Fibroblast of upper back skin (primary cell): ENCODE measurements at regions not wholly inside any gene's neighbourhood (a gene's known extent, or its start where the extent isn't known, plus 50 kb on each side); places are given as distances from the start of the nearest gene placed in this dataset.

Source experiments
- DNase-seq: peaks from one replicate; pipeline ENCODE4 v3.0.0-alpha.2; 2013

DNA sequence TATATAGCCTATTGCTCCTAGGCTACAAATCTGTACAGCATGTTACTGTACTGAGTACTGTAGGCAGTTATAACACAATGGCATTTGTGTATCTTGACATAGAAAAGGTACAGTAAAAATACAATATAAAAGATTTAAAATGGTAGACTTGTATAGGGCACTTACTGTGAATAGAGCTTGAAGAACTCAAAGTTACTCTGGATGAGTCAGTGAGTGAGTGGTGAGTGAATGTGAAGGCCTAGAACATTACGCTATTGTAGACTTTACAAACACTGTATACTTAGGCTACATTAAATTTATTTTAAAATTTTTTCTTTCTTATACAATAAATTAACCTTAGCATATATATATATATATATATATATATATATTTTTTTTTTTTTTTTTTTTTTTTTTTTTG lies 140.0 kb upstream of the UBE2E1 start:
- DNase-seq: no peak

DNA sequence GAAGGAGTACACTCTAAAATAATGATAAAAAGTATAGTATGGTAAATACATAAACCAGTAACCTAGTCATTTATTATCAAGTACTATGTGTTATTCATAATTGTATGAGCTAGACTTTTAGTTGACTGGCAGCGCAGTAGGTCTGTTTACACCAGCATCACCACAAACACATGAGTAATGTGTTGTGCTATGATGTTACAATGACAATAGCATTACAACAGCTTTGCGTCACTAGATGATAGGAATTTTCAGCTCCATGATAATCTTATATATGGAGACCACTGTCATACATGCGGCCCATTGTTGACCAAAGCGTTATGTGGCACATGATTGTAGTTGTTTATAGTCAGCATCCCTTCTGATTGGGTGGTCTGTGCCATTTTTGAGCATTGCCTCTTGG lies 138.9 kb upstream of the UBE2E1 start:
- DNase-seq: no peak

DNA sequence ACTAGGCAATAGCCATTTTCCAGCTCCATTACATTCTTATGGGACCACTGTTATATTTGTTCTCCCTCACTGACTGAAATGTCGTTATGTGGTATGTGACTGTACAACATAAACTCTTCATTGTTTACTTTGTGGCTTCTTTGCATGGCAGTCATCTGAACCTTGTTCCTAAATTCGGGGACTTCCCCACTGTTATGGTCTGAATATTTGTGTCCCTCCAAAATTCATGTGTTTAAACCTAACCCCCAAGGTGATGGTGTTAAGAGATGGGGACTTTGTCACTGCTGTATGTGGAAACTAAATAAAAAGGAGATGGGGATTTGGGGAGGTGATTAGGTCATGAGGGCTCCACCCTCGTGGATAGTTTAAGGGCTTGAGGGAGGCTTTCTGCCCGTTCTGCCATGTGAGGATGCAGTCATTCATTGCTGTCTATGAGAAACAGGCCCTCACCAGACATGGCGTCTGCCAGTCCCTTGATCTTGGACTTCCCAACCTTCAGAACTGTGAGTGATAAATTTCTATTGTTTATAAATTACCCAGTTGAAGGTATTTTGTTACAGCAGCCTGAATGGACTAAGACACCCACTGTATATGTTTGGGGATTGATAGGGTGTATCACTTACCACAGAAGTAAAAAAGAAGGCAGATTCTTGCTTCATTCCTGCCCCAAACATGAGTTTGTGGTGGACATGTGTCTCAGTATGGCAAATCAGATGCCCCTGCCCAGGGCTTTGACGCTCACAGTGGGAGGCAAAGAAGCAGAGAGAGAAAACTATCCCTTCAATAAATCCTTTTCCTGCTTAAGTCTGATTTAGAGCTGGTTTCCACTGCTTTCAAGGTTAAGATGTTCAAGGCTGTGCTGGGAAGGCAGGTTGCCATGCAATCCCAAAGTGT lies 138.0 kb upstream of the UBE2E1 start:
- no peak for DNase-seq

DNA sequence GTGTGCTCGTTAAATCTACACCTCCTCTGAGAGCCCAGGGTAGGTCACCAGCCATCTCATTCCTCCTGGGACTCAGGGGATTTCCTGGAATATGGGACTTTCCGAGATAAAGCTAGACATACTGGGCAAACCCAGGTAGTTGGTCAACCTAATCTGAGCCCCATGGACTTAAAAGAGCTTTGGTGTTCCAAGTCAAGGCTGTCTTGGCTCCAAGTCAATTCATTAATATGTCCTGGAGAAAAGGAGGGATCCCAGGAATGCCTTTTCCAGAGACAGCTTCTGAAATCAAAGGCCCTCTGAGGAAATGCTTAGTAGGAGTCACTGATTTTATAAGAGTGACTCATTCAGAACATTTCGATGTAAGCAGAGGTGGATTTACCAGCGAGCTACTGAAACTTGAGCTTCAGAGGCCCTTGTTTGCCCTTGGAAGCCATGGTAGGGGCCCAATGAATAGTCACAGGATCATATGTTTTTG lies 137.3 kb upstream of the UBE2E1 start:
- peak; percentile 94 for DNase-seq

DNA sequence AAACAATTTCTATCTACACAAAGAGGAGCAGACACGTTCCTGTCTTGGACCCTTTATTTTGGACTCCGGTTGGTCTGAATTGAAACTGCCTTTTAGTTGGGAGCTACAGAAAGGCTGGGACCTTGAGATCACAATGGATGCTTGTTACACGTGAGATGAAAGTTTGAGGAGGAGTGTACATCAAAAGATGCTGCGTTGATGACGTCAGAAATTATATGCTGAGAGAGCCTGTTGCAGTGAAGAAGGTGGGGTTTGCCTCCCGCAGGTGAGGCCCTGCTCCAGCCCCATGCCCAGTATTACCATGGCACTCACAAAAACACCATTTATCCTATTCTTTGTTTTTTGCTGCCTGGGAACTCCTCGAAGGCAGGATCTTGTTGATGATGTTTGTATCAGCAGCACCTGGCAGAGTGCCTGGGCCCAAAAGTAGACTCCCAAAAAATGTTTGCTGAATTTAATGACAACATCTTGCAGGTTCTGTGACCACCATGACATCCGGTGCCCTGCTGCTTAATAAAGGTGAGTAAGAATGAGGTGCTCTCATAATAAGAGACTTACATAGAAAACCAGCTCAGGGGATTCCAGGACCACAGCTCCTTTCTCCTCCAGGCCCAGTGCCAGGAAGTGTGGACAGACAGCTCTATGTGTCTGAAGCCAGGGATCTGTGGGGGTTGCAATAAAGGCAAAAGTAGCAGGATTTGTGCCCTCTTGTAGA lies 136.1 kb upstream of the UBE2E1 start:
- no peak for DNase-seq

DNA sequence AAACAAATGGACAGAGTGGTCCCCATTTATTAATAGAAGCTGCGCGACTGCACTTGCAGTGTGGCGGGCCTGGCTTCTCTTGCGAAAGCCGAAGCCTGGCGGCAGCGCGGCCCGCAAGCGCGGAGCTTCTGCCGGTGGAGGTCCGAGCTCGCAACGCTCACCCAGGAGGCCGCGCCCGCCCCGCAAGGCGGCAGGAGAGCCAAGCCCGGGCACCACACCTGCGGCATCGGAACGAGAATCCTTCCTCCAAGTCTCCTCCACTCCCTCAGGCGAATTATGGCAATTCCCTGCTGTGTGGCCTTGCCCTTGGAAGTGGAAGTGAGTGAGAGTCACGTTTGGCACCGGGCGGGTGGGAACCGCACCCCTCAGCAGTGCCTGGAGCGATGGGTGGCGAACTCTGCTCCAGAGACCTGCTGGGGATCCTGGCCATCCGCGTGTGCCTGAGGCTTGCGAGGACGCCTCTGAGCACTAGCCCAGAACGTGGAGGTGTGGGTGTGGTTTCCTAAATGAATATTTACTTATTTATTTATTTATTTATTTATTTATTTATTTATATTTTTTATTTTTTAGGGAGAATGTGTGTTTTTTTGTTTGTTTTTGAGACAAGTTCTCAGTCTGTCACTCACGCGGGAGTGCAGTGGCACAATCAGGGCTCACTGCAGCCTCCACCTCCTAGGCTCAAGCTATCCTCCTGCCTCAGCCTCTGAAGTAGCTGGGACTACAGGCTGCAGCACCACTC lies 133.7 kb upstream of the UBE2E1 start:
- no peak for DNase-seq

DNA sequence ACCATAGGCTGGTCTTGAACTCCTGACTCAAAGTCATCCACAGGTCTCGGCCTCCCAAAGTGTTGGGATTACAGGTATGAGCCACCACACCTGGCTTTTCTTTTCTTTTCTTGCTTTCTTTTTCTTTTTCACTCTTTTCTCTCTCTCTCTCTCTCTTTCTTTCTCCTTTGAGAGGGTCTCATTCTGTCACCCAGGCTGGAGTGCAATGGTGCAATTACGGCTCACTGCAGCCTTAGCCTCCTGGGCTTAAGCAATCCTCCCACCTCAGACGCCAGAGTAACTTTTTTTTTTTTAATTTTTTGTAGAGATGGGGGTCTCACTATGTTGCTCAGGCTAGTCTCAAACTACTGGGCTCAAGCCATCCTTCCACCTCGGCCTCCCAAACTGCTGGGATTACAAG lies 133.1 kb upstream of the UBE2E1 start:
- DNase-seq: no peak

DNA sequence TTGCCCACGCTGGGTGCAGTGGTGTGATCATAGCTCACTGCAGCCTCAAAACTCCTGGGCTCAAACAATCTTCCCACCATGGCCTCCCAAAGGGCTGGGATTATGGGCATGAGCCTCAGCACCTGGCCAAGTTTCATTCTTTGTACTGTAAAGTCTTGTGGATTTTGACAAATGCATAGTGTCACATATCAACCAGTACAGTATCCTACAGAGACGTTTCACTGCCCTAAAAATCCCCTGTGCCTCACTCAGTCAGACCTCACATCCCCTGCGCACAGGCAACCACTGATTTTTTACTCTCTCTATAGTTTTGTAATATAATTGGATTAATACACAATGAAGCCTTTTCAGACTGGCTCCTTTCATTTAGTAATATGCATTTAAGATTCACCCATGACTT lies 130.7 kb upstream of the UBE2E1 start:
- DNase-seq: no peak

DNA sequence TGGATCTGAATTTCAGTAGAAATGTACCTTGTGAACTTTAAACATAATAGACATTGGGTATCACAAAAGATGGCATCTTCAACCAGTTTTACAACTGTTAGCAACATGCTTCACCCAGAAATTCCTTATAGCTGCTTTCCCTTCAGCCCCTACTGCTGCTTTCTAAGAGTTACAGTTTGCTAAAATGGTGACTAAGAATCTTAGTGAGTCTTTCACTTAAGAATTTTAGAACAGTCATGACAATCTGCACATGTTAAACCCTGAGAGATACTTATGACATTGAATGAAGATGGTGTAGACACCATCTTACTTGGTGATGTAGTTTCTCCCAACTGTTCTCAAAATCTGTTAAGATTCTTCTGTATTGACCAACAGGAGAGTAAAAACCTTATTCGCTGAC lies 129.7 kb upstream of the UBE2E1 start:
- DNase-seq: peak; percentile 49

DNA sequence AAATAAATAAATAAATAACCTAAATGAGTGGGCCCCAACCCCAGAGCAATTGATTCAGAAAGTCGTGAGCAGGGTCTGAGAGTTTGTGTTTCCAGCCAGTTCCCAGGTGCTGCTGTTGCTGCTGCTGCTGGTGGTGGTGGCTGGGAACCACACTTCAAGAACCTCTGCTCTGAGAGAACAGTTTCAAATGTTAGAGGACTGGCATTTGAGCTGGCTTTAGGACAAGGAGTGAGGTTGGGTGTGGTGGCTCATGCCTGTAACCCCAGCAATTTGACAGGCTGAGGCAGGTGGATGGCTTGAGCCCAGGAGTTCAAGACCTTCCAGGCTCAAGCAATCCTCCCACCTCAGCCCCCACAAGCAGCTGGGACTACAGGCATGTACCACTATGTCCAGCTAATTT lies 123.1 kb upstream of the UBE2E1 start:
- DNase-seq: no peak

DNA sequence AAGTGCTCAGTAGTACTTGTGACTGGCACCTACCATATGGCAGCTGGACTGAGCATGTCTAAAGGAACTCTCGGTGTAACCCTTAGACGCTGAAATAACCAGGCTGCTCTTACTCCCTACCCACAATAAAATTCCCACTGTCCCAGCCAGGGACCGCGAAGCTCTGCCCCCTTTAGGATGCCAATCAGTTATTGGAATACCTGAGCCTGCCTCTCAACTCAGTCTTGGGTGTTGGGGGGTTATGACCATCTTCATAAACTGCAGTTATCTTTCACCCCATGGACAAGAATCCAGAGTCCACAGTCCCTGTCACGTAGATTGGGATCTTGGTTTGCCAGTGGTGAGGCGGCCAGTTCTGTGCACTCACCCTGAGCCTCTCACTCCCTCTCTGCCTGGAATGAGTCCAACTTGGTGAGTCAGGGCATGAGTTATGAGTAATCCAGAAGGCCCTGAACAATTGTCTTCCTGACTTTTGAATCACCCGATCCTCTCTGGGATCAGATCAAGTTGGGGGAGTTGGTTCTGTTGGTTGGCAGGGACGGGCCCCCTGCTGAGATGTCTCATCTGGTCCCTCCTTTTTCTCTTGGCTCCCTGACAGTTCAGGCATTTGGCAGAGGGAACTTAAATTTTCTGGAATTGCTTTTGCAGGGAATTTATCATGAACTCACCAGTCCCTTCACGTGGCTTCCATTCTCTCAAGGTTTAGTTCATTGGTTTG lies 120.1 kb upstream of the UBE2E1 start:
- DNase-seq: peak; percentile 100

DNA sequence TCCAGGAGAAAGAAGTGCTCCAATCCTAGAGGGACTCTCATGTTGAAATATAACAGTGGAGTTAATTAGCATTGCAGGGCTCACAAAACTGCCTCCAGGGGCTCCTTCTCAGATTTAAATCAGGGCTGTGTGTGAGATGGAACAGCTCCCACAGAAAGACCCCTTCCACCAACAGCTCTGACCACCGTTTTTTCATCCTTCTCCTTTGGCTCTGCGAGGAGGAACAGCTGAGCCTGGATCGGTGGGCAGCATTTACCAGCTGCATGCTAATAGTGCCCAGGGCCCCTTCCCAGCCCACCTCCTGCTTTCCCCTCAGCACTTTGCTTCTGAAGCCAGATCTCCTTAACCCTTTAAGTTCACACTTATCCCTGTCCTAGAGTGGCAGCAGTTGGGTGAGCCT lies 119.2 kb upstream of the UBE2E1 start:
- DNase-seq: no peak

DNA sequence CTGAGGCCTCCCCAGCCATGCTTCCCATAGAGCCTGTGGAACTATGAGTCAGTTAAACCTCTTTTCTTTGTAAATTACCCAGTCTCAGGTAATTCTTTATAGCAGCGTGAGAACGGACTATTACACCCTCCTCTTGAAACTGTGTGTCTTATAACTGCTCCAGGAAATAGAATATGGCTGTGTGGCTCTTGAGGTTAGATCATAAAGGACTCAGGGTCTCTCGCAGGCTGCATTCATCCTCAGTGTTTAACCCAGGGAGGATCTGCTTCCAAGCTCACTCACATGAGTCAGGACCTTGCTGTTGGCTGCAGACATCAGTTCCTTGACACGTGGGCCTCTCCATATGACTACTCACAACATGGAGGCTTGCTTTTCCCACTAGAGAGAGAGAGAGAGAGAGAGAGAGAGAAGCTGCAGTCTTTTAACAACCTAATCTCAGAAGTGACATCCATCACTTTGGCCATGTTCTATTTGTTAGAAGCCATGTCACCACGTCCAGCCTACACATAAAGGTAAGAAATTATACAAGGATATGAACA lies 114.3 kb upstream of the UBE2E1 start:
- peak; percentile 22 for DNase-seq

DNA sequence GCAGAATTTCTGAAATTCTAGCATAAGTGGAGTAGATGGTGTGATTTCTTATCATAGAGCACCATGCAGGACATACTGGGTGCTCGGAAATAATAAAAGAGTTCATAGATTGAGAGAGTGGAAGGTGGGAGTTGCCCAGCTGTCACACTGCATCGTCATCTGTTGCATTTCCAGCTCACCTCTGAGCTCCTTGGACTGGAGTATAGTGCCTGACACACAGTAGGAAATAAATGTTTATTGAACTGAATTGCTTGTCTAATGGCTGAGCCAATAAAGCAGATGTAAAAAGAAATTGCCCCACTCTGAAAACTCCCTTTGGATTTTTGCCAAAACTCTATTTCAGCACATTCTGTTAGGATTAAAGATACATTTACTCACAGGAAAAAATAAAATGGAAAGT lies 108.9 kb upstream of the UBE2E1 start:
- DNase-seq: no peak

DNA sequence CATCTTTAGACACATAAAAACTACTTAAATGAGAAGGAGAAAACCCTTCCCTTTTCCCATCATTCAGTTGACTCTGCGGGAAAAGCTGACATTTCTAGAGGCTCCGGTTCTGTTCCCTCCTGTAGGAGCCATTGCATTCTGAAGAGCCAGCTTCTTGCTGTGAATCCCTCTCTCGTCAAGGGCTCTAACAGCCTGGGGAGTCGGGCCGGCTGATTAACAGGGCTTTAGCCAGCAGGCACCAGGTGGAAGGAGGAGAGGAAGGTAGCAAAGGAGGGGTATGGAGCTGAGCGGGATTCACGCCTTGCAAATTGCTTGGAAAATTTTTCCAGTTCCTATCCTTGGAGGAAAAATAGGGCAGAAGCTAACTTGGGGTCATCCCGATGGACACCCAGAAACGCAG lies 108.3 kb upstream of the UBE2E1 start:
- DNase-seq: no peak

DNA sequence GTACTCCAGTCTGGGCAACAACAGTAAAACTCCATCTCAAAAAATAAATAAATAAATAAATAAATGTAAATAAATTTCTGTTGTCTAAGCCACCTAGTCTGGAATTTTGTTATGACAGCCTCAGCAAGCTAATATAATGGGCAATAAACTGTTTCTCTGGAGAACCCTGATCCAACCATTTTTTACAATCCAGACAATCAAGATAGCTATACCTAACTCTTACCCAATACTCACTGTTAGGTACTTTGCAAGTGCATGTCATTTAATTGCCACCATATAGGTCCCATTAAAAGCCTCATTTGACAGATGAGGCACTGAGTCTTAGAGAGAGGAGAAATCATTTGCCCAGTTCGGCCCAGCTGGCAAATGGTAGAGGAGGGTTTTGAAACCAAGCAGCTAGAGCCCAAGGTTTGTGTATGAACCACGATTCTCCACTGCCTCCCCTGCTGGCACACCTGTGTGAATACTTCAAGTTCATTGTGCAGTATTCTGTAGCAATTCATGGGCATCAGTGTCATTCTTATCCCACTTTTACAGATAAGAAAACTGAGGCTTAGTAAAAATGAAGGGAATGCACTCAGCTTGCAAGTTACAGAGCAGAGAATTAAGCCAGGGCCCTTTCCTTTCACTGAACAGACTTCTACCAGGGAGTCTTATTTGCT lies 107.0 kb upstream of the UBE2E1 start:
- DNase-seq: no peak

DNA sequence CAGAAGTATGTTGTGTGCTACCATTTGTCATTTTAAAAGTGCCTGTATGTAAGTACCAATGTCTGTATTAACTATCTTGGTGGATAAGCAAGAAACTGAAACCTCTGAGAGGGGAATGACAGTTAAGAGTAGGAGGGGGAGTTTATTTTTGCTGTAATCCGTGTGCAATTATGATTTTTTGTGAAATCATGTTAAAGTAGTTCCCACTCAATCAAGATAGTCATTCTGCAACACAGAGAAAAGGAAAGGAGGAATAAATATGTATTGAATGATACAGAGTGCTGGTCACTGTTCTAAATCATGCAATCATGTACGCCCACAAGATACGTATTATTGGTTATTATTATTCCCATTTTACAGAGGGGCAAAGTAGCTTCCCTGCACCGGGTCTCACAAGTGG lies 105.1 kb upstream of the UBE2E1 start:
- no peak for DNase-seq

DNA sequence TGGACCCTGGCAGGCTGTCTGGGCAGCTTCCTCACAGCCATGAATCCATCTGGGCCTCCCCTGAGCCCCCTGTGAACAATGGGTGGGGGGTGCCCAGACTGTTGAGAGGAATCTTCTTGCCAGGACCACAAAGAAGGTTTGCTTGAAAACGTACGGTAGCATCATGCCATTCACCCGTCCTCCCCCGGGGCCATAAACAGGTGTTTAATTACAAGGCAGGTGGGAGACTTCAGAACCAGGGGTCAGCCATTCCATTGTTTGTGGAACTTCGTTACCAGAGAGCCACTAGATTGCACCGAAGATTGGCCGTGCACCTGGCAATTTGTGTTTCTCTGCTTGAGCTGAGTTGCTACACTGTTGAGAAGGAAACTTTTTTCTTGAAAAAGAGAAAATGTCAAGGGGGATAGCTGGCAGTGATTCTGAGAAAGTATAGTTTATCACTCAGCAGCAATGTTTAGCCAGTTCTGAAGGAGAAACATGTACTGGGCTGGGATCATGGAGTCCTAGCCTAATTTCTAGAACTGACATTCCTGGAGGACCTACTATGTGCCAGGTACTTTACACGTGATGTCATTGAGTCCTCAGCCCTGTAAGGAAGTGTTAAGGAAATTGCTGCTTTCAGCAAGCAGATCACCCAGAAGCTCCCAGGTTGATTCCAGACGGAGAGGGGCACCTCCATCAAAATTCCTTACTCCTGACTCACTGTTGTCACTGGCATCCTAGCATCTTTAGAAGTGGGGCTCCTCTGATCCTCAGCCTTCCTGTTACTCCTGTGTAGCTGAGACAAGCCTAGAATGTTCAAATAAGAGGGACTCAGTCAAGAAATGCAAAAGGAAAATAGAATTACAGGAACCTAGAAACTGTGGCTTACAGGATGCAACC lies 103.8 kb upstream of the UBE2E1 start:
- peak; percentile 55 for DNase-seq

DNA sequence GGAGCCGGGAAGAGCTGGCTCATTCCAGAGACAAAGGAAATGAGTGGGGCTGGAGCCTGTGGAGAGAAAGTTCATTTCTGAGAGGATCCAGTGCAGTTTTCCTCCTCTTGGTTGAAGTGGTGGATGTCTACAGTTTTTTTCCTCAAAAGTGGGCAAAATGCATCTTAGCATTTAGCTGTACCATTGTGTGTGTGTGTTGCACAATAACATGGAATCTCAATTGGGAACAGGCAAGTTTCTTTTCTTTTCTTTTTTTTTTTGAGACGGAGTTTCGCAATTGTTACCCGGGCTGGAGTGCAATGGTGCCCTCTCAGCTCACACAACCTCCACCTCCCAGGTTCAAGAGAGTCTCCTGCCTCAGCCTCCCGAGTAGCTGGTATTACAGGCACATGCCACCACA lies 101.5 kb upstream of the UBE2E1 start:
- no peak for DNase-seq

DNA sequence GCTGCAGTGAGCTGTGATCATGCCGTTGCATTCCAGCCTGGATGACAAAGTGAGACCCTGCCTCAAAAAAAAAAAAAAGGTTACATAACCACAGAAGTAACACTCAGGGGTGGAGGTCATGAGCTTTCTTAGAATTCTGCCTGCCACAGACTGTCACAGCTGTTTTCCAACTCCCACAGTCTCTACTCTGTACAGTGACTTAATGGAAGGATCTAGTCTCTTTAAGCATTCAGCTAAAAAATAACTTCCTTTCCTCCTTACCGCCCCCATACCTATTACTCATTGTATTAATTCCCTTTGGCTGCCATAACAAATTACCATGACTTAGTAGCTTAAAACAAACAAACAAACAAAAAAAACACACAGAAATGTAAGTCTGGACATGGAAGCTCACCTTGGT lies 99.6 kb upstream of the UBE2E1 start:
- DNase-seq: no peak

DNA sequence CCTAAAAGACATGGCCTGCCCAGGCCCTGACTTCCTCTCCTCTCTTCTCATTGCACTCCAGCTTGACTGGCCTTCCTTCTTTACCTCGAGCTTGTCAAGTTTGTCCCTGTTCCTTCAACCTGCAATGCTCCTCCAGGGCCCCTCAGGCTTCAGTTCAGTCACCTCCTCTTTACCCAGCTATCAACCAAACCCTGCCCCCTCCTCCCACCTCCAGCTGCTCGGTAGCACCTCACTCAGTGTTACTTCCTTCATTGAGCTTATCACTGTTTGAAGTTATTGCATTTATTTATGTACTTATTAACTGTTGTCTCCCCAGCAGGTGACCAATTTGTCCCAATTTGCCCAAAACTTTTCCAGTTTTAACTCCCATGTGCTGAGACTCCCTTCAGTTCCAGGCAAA lies 95.8 kb upstream of the UBE2E1 start:
- DNase-seq: no peak
